HG02610 (cell line): ENCODE measurements at regions not wholly inside any gene's neighbourhood (a gene's known extent, or its start where the extent isn't known, plus 50 kb on each side); places are given as distances from the start of the nearest gene placed in this dataset.
"Not testable (repeated sequence)": the region's sequence is repeated elsewhere in the genome, so short reads cannot be mapped to it uniquely, and the experiment has no call there.

Experiments used
- ATAC-seq: cut with Tn5 transposase; IDR thresholded peaks from one replicate; pipeline ENCODE4 v1.9.1; 2021; ENCODE audit warnings: mild to moderate bottlenecking, moderate library complexity; ENCODE audit not compliant: unreplicated experiment

DNA sequence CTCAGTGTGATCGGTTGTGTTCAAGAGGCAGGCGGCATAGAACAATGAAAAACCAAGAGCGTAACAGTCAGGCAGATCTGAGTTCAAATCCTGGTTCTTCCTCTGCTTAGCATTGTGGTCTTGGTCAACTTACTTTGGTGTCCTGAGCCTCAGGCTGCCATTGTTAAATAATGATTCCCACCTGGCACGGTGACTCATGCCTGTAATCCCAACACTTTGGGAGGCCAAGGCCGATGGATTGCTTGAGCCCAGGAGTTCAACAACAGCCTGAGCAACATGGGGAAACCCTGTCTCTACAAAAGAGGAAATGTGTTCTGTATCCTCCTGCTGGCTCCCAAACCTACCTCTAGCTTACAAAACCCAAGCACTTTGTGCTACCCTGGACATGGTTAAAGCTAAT, 129.0 kb upstream of the STX18 start:
- ATAC-seq: no peak

DNA sequence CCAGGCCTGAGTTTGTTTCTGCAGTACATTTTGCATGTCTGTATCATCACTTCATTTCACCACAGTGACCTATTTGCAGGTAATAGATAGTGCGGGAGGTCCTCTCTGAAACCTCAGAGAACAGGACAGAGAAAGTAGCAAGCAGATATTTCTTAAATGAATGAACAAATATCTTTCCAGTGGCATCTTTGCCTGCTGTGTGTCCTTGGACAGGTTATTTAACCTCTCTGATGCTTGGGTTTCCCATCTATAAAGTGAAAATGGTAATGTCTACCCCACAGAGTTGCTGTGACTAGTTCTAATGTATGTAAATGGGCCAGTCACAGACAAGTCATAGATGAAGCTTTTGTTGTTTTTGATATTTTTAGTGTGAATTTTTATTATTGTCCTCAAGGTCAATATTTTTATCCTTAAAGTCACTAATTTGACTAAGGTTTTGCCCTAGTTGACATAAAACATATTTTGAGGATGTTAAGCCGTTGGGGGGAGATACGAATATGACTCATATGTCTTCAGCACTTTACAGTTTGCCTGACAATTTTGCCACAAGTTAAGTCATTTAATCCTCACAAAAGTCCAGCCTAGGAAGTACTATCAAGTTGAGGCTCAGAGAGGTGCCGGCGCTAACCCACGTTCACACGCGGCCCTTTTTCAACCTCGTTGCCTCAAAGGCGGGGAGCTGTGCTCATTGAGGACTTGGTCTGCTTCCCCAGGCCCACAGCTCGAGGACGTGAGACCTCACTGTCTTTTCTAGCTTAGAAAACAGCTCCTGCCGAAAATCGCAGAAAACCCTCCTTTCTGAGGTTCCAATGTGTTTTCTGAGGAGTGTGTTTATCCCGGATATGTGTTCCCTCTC, 126.7 kb upstream of the STX18 start:
- no peak for ATAC-seq

DNA sequence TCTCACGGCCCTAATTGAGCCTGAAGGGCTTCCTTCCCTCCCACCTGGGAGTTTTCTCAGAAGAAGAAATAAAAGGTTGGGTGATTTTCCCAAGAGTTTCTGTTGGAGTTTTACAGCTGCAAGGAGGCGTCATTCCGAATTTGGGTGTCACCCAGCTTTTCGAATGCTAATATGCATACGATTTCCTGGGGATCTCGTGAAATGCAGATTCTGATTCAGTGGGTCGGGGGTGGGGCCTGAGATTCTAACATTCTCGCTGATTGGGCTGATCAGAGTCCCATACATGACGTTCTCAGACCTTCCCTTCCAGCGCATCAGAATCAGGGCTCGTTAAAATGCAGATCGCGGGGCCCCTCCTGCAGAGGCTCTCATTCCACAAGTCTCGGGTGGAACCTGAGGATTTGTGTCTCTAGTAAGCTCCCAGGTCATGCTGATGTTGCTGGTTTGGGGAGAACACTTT, 125.8 kb upstream of the STX18 start:
- no peak for ATAC-seq

DNA sequence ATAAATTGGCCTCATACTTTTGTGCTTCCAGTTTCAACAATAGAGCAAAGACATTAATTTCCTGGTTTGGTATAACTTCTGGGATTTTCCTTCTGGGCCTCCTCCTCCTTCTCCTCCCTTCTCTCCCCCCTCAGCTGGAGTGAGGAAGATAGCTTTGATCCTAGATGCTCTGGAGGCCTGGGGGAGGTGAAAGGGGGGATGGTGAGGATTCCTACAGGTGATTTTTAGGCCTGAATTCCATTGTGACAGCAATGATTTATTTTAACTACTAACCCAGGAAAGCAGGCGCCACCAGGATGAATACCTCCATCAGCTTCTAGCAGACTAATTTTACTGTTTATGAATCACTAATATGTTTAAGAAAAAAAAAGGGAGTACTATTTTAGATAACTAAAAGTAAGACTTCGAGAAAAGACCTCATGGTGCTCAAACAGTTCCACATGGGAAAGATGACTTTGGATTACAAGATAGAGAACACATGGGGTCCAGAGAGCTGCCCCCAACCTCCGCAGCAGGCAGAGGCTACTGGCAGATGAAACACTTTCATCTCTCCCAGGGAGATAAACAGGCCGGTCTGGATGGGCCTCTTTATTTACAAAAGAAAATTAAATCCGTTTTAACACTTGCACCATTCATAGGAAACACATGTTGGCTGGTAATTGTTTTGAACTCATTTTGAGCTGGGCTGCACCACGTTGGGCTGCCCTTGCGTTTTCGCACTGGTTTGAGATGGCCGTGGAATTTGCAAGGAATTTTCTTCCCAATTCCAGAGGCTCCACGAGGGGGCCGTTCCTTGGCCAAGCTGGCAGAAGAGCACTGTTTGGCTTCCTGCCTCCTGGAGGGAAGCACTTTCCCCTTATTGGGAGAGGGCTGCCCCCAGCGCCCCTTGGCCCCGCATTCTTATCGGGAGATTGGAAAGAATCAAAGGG, 125.1 kb upstream of the STX18 start:
- no peak for ATAC-seq

DNA sequence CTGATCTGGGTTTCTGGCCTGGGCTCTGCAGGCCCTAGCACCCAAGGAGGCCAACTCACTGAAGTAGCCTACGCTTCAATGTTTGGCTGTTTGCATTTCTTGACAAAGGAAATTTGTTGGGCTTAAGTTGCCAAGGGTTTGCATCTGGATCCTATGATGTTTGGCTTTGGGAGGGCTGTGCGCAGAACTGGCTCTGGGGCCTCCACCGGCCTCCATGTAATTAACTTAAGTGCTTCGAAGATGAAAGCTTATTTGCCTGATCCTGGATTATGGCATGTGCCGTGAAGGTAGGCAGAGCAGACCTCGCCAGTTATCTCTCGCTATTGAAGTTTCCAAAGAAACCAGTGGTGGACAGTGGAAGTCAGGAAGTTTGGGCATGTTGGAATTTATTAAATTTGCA, 124.3 kb upstream of the STX18 start:
- no peak for ATAC-seq

DNA sequence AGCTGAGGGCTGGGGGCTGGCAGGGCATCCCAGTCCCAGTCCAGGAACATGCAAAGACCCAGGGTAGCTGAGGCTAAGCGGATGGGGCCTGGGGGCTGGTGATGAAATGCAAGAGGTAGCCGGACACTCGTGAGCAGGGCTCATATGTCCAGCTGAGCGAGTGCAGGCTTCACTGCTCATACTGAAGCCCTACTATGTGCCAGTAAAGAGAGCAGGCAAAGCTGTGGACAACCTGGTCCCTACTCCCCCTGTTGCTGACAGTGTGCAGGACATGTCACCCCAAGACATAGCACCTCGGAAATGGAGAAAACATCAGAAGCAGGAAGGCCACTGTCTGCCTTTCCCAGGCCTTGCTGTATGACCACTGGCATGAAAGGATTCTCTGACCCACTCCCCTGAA, 122.4 kb upstream of the STX18 start:
- no peak for ATAC-seq

DNA sequence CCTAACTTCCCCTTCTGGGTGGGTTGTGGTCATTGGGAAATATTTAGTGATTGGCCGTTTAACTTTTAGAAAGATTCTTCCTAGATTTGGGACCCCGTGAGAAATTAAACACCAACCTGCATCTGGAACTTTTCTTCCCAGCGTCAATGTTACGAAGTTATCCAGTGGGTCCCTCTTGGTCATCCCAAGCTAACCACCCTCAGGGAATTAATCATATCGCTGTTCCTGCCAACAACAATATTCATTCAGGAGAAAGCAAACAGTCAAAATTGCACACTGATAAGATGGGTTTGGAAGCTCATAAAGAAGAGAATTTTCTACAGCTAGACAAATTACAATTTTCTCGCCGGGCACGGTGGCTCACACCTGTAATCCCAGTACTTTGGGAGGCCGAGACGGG, 121.2 kb upstream of the STX18 start:
- no peak for ATAC-seq

DNA sequence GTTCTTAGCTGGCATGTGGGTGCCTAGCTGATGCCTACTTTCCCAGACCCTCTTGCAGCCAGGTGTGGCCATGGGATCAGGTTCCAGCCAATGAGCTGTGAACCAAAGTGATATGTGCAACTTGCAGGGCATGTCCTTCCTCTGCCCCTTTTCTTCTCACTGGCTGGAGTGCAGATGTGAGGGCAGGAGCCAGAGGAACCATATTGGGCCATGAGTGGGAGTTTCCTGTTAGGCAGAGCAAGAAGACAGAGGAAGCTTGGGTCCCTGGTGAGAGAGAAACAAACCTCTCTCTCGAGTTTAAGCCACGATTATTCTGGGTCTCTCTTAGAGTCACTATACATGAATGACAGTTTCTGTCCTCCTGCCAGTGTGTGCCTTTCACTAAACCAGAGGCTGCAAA, 120.4 kb upstream of the STX18 start:
- ATAC-seq: no peak

DNA sequence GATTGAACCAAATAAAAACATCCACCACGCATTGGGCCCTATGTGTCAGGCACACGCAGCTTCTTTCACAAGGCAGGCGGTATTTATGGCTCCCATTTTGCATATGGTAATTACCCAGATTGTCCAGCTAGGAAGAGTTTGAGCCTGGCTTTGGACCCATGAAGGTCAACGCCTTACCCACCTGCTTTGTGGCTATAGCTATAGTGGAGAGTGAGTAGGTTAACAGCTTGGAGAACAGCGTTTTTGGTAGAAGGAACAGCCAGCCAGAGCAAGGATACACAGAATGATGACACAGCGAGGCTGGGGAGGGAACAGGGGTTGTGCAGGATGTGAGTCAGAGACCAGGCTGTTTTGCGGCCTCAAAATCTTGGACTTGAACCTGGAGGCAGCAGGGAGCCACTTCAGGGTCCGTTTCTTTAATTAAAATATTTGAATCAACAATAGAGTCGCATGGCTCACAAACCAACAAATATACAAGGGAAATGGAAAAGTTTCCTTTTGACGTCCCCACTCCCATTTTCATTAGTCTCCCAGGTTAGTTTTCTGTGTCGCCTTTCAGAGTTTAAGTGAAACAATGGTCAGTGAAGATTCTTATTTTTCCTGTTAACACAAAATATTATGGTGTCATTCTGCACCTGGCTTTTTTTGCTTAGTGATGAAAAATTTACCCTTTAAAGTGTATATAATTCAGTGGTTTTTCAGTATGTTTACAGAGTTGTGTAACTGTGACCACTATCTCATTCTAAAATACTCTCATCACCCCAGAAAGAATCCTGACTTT, 118.2 kb upstream of the STX18 start:
- ATAC-seq: no peak

DNA sequence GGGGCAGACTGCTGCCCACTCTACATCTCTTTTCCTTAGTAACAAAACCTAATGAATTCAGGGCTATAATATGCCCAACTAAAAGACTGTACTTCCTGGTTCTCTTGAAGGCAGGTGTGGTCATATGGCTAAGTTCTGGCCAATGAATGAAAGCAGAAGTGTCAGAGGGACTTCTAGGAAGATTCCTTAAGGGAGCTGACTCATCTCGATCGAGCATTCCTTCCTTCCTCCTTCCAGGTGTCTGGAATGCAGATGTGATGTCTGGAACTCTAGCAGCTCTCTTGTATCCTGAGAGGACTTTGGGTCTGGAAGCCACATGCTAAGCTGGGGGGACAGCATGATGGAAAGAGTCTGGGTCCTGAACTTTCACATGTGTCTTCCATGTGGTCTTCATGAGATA, 116.2 kb upstream of the STX18 start:
- no peak for ATAC-seq

DNA sequence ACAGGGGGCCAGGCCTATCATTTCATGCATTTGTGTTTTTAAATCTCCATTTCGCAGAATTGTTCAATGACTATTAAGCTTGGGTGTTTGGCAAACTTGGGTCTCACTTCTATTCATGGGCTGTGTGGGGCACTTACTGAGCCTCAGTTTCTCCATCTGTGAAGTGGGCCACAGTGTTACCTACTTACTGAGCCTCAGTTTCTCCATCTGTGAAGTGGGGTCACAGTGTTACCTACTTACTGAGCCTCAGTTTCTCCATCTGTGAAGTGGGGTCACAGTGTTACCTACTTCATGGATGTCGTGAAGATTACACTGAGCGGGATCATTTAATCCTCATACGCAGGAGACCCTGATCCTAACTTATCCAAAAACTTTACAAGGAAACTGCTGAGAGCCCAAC, 115.1 kb upstream of the STX18 start:
- ATAC-seq: no peak

DNA sequence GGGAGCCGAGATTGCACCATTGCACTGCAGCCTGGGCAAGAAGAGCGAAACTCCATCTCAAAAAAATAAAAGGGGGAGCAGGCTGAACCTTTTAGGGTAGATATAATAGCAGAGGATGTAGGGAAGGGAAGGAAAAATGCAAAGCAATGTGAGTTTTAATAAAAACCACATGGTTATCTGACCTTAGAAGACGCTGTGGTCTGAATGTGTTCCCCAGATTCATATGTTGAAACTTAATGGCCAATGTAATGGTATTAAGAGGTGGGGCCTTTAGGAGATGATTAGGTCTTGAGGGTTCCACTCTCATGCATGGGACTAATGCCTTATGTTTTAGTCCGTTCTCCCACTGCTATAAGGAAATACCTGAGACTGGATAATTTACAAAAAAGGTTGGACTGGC, 114.1 kb upstream of the STX18 start:
- ATAC-seq: no peak

DNA sequence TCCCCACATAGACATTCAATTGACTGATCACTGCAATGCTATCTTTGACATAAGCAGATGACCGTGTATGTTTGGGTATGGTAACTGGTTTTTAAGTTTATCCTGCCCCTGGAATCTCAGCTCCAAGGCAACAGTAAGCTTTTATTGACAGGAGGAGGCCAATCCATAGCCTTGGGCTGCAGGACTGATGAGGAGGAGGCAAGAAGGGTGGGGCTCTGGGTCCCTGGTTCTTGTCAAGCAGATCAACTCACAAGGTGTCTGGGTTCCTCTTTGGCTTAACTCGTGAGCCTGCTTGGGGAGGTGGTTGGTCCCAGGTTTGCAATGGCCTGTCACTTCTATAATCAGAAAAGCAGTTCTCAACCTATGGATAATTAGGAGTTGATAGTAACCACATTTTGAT, 113.2 kb upstream of the STX18 start:
- ATAC-seq: no peak

DNA sequence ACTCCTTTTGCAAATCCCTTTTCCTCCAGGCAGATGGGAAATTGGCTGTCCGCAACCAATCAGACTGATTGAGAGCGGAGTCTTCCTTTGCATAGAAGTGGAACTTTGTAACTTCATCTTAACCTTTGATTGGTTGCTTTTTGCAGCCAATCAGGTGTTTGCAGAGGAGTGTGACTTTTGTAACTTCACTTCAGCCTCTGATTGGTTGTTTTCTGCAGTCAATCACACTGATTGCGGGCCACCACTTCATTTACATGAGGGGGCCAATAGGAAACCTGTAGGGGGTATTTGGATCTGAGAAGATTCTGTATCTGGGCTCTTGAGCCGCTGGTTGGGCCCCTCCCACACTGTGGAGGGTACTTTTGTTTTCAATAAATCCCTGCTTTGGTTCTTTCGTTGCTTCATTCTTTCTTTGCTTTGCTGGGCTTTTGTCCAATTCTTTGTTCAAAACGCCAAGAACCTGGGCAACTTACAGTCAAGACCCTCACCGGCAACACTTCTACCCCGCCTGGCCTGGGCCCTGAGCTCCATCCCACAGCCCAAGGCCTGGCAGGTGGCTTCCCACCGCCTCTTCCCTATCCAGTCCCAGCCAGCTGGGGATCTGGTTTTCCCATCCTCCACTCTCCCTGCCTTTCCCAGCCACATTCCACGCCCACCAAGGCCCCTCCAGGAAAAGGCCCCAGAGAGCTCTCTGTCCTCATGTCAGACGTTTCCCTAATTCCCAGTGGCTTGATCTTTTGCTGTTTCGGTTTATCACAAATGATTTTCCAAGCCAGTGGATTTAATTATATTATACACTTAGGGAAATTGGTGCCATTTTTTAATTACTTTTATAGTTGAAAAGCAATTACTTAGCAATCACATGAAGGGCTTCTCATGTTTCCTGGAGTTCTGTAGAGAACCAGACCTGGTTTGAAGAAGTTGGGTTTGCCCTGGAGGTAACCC, 110.2 kb upstream of the STX18 start:
- no peak for ATAC-seq

DNA sequence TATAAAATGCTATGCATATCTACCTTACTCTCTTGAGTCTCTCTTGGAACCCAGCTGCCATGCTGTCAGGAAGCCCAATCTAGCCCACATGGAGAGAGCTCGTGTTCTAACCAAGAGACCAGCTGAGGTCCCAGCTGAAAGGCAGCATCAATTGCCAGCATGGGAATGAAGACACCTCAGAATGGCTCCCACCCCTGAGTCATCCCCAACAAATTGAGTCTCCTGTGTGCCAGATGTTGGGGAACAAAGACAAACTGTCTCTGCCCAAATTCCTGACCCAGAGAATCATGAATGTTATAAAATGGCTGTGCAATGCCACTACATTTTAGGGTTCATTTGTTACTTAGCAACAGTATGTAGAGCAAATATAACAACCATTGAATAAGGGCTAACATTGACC, 105.2 kb upstream of the STX18 start:
- ATAC-seq: no peak

DNA sequence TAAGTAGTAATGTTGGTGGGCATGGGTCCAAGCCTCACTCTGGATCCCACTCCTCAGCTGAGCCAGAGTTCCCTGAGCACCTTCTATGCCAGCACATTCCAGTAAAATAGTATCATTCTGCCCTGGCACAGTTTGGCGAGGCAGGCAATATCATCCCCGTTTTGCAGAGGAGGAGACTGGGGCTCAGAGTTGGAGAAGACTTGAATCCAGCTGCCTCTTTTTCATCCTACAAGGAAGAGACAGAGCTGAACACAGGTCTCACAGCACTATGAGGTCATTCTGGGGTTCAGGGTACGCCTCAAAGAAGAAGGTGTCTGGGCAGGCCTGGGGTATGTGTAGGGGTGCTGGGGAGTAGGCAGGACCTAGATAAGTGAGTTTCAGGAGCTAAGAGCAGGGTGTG, 103.9 kb upstream of the STX18 start:
- ATAC-seq: no peak

DNA sequence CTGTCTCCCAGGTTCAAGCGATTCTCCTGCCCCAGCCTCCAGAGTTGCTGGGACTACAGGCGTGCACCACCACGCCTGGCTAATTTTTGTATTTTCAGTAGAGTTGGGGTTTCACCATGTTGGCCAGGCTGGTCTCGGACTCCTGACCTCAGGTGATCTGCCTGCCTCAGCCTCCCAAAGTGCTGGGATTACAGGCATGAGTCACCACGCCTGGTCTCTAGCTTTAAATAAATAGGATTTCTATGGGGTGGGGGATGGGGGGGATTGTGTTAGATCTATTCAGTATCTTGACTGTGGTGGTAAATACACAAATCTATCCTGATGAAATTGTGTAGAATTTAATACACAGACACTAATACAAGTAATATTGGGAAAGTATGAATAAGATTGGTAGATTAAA, 102.4 kb upstream of the STX18 start:
- ATAC-seq: not testable (repeated sequence)

DNA sequence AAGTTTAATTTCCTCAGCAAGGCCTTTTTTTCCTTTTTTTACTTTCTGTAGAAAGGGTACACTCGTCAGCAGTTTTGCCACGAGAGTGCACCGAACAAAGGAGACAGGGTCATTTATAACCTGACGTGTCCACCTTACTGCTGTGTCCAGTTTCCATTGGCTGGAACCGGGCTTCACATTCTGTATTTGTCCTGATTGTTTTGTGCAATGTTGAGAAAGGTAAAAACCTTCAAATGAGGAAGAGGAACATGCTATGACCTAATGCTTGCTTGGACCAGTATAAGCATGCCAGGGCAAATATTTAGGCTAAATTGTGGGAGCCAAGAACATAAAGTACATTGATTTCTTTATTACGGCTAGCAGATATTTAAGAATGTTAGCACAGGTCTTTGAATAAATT, 101.9 kb upstream of the STX18 start:
- not testable (repeated sequence) for ATAC-seq

DNA sequence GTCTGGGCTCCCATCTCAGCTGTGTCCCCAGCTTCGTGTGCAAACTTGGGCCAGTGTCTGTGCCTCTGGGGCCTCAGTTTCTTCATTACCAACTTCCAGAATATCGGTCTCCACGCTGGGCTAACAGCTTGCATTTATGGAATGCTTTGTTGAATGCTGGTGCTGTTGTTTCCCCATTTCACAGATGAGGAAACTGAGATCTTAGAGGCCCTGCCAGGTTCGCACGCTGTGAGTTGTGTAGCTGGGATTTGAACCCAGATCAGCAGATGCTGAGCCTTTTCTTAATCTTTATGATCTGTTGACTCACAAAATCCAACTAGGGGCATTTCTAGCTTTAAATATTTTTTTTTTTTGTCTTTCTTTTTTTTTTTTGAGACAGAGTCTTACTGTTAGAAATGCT, 101.5 kb upstream of the STX18 start:
- ATAC-seq: no peak

DNA sequence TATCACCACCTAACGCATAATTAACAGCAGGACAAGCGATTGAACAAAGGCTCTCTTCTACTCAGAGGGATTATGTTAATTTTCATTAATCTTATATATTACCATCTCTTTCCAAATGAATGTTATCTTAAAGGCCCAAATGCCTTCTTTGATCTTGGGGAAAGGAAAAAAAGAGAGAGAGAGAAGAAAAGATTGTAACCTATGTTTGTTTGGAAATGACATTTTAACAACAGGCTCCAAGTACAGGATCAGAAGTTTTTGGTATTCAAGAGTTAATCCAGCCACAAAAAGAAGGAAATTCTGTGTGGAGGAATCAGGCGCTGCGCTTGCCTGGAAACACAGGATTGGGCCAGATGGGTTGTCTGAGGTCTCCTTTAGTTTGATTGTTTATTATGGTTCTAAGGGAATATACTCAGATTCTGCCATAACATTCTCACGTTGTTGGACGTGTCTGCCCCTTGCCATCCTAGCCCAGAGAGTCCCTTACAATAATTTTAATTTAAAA, 100.7 kb upstream of the STX18 start:
- no peak for ATAC-seq
